Glomerular visceral epithelial cell (primary cell): ENCODE measurements at regions not wholly inside any gene's neighbourhood (a gene's known extent, or its start where the extent isn't known, plus 50 kb on each side); places are given as distances from the start of the nearest gene placed in this dataset.
"Not testable (repeated sequence)": the region's sequence is repeated elsewhere in the genome, so short reads cannot be mapped to it uniquely, and the experiment has no call there.

ENCODE experiments used
- DNase-seq: peaks from one replicate; pipeline ENCODE4 v3.0.0-alpha.2; 2016; ENCODE audit errors: extremely low spot score

DNA sequence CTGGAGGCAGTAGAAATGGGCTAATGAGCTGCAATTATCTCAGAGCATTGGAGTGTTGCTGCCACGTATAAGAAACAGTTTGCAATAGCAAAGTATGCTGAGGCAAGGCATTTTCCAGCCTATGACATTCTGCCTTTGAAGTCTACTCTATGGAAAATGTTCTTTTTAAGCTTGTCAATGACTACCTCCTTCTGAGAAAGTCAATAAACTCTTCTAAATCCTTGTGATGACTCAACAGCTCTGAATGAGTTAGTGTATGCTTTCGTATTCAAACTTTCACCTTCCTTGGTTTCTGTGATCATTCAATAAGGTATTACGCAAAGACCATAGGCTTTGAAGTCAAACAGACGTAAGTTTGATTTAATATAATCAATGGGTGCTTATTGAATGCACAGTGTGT lies 111.2 kb downstream of the CAPZA3 start:
- DNase-seq = no peak

- no peak for DNase-seq
These were observed 111.8 kb downstream of the CAPZA3 start for GRCh38 chr12:18849761-18850160.

- DNase-seq = no peak
These were observed 112.8 kb downstream of the CAPZA3 start for GRCh38 chr12:18850752-18851151.

DNA sequence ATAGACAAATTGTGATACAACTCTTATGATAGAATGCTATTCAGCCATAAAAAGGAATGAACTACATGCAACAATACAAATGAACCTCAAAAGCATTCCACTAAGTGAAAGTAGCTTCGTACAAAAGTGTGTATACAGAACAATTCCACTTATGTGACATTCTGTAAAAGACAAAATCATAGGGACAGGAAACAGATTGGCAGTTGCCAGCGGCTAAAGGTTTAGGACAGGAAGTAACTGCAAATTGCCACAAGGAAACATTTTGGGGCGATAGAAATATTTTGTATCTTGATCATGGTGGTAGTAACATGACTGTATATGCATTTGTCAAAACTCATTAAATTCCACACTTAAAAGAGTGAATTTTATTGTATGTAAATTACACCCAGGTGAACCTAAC lies 113.4 kb downstream of the CAPZA3 start:
- DNase-seq = no peak

- no peak for DNase-seq
These were observed 115.8 kb downstream of the CAPZA3 start for GRCh38 chr12:18853570-18854366.

DNA sequence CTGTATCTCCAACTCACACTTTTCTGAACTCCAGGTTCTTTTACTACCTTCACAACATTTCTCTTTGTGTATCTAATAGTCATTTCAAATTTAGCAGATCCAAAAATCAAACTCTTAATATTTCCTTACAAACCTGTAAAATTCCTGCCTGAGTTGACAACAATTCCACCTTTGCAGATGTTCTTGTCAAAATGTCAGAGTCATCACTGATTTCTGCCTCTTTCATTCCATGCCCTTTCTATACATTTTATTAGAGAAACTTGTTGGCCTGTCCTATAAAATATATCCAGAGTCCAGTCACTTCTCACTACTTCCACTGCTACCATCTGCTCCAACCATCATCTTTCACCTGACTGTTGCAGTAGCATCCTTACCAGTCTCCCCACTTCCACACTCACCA lies 119.7 kb downstream of the CAPZA3 start:
- no peak for DNase-seq

DNA sequence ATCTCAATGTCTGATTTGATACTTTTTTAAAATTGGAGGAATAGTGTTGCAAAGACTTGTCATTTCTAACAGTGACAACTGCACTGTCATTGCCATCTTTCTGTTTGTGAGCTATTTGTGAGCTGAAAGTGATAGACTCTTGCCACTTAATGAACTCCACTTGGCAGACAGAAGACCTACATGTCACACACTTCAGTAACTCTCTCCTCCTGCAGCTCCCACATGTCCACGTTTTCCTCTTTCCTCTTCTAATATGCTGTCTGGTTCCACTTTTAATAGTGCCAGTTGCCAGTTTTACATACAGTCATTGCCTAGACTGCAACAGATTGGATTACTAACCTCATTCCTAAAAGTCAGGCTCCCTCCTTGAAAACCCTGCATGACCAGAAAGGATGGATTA lies 121.5 kb downstream of the CAPZA3 start:
- no peak for DNase-seq

DNA sequence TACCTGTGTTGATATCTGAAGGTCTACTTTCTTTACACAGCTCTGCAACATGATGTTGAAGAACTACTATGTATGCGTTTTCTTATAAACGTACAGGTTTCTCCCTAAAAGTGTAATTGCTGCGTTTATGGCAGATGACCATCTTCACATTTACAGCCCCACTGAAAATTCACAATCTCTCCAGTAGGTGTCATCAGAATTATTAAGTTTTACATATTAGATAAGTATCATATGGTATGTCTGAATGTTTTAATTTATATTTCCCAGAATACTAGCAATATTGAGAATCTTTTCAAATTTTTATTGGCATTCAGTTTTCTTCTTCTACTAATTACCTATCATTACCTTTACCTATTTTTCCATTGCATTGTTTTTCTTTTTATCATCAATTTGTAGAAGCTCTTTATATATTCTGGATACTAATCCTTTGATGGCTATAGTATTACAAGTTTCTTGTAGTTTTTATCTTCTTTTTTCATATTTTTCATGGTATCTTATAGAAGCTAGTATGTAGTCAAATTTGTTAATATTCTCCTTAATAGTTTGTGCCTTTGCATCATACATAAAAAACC lies 123.5 kb downstream of the CAPZA3 start:
- peak; percentile 31 for DNase-seq

- no peak for DNase-seq
These were observed 126.0 kb downstream of the CAPZA3 start for GRCh38 chr12:18863769-18864500.

- peak; percentile 70 for DNase-seq
These were observed 127.1 kb downstream of the CAPZA3 start for GRCh38 chr12:18864900-18865561.

DNA sequence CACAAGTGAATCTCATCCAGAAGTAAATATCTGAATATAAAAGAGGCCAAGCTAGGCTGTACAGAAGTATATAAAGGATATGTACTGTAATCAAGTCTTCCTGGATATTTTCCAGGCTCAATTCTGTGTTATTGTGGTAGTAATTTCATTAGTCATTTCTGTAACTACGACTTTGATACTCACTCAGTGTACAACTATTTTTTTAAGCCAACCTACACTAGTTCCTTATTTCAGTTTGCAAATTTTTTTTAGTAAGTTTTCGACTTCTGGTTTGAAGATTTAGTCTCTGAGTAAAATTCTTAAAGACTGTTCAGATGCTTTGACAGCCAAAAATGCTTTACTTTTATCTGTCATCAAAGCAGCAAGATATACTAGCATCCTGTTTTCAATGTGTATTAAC lies 130.8 kb downstream of the CAPZA3 start:
- DNase-seq = no peak

DNA sequence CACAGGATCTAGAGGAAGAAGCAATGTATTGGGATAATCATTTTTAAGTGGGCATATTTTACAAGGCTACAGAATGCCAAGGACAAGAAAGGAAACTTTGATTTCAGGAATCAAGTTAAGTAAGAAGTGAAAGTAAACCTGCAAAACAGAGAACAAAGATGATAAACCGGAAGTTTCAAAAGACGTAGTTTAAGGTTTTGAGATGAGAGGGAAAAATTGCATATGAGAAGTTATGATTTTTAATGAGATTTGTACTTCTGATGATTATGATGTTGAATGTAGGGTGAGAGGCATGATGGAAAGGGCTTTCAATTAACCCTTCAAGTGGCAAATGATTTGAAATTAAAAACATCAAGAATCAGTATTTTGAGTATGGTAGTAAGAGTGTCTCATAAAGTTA lies 134.9 kb downstream of the CAPZA3 start:
- no peak for DNase-seq

GRCh38 chr12:18878676-18879180 lies 140.8 kb downstream of the CAPZA3 start:
- no peak for DNase-seq

GRCh38 chr12:18882690-18883089 lies 144.8 kb downstream of the CAPZA3 start:
- DNase-seq = no peak

DNA sequence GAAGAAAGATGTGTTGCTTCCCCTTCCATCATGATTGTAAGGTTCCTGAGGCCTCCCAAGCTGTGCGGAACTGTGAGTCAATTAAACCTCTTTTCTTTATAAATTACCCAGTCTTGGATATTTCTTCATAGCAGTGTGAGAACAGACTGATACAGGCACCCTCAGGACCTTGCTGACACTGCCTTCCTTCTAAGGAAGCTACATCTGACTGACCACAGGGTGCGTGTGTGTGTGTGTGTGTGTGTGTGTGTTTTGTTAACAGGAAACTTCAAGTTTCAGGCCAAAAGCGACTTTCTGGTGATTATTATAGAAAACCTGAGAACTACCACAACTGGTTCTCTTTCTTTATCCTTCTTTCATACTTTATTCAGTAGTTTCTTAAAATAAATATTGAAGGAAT lies 149.0 kb downstream of the CAPZA3 start:
- no peak for DNase-seq

DNA sequence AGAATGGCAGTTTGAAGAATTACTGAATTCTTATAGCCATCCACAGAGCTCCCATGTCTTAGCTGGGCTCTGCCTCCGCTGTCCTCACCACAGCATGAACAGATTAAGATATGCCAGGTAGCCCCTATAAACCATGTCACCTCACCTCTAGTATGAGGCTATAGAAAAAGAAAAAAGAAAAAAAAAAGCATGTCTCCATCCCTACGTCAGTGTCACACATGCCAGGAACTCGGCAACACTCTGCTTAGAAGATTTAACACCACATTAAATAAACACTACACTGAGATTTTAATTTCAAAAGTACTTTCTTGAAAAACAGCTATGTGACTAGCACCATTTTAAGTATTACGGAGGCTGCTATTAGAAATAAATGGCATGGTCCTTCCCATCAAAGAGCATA lies 149.4 kb downstream of the CAPZA3 start:
- no peak for DNase-seq

DNA sequence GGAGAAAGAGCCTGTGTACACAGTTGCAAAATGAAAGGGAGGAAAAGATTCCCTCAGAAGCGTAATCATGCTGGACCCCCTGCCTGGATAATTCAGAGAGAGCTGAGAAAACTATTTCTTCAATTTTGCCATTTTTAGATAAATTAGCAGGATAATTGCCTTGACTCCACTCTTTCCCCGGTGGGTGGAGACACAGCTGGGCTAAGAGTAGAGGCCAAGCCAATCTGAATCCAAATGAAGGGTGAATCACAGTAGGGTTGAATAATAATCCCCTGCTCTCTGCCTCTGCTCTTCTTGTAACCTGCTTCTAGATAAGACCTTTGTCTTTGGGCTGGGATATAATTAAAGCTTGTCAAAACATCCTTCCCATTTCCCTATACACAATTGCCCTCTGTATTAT lies 150.1 kb downstream of the CAPZA3 start:
- DNase-seq = no peak

GRCh38 chr12:18890621-18891020 lies 152.7 kb downstream of the CAPZA3 start:
- DNase-seq = not testable (repeated sequence)

DNA sequence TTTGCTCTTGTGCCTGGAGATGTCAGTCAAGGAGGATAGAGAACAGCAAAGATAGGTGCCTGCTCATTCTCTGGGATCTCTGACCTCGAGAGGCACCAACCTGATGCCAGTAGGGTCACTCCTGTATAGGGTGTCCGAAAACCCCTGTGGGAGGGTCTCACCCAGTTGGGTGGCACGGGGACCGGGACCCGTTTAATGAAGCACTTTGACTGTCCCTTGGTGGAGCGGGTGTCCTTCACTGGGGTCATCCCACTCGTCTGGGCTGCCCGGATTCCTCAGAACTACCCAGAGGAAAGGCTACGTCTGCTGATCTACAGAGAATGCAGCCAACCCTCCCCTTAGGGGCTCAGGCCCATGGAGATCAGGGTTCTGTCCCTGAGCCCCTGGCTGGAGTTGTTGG lies 157.6 kb downstream of the CAPZA3 start:
- no peak for DNase-seq

GRCh38 chr12:18895946-18896345 lies 158.0 kb downstream of the CAPZA3 start:
- DNase-seq = no peak

DNA sequence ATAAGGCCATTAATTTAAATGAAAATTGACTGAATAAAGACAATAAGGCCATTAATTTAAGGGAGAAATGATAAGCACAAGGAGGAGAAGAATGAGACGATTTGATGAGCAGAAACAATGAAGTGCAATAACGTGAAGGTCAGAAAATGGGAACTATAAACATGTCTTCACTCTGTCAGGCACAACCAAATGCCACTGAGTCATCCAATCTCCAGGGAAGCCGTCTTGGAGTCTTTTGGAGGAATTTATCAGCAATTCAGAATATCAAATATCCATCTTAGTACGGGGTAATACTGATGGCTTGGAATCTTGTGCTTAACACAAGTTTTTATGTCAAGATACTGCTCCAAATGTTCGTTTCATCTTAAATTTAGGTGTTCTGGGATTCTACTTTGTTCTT lies 159.9 kb downstream of the CAPZA3 start:
- no peak for DNase-seq

DNA sequence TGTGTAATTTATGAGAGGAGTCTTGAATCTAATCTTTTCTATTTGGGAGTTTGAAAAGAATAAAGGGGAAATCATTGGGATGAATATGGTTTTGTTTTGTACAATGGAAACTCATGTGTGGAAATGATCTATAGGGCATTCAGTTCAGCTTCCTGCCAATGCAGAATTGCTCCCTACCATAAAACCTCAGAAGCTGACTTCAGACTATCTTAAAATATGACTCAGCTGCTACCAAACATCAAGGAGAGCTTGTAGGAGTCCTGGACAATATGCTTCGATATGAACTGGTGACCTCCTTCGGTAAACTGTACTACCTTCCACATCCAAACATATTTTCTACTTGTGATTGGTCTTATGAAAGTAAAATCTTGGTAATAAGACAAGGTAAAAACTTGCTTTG lies 160.6 kb downstream of the CAPZA3 start:
- no peak for DNase-seq
